Tibial nerve (tissue), 3 donors: ENCODE measurements at regions not wholly inside any gene's neighbourhood (a gene's known extent, or its start where the extent isn't known, plus 50 kb on each side); places are given as distances from the start of the nearest gene placed in this dataset.
"Not testable (repeated sequence)": the region's sequence is repeated elsewhere in the genome, so short reads cannot be mapped to it uniquely, and the experiment has no call there.

Source experiments
- CTCF ChIP-seq, 5 experiments: fragments of 200-600 bp in 3 of 5; fragments of 450-650 bp in 2 of 5; sonication (generic) in 3 of 5; IDR thresholded peaks; one replicate each; pipeline ENCODE4 v1.5.1; 2016 to 2019; ENCODE audit warnings: antibody characterized with exemption in 5 of 5, mild to moderate bottlenecking in 3 of 5, moderate library complexity in 2 of 5
- POLR2A ChIP-seq, 2 donors: fragments of 450-650 bp; IDR thresholded peaks; one replicate each; pipeline ENCODE4 v1.6.1; 2017; ENCODE audit warnings: antibody characterized with exemption in 2 of 2, mild to moderate bottlenecking in 2 of 2, moderate library complexity in 2 of 2

- not testable (repeated sequence) for TF ChIP-seq CTCF, POLR2A (IDR thresholded peaks at IDR 0.05)
These were observed 105.9 kb downstream of the TBX20 start for GRCh38 chr7:35148030-35148429.
